ENCODE measurements at regions not wholly inside any gene's neighbourhood (a gene's known extent, or its start where the extent isn't known, plus 50 kb on each side); places are given as distances from the start of the nearest gene placed in this dataset.
"Not testable (repeated sequence)": the region's sequence is repeated elsewhere in the genome, so short reads cannot be mapped to it uniquely, and the experiment has no call there.

GRCh38 chr6:134748484-134748883 lies 201.4 kb downstream of the ALDH8A1 start:
- CTCF ChIA-PET: no interaction called here
- no peak overlapping the region for H3K27ac Mint-ChIP-seq
- no peaks in the 10 kb centered on the region for H3K36me3 Mint-ChIP-seq (ENCODE audit: low read depth)
- no peaks in the 10 kb centered on the region for H3K4me1 Mint-ChIP-seq
- ATAC-seq (ENCODE audit: low read depth) (no peak), DNase-seq (no peak)
- H3K4me3 Mint-ChIP-seq: no peak overlapping the region
- no peaks in the 10 kb centered on the region for H3K9me3 Mint-ChIP-seq
- intact Hi-C loops (cut with micrococcal nuclease): no loop called here
- TF ChIP-seq CTCF (IDR thresholded peaks at IDR 0.05): no peak
- H3K27me3 Mint-ChIP-seq: peaks cover 12% of the 10 kb centered on the region
- POLR2A ChIA-PET: no interaction called here

GRCh38 chr6:134747197-134747596 lies 202.7 kb downstream of the ALDH8A1 start:
- POLR2A ChIA-PET; H3K27ac Mint-ChIP-seq; CTCF ChIA-PET; ATAC-seq (ENCODE audit: low read depth); DNase-seq; H3K36me3 Mint-ChIP-seq (ENCODE audit: low read depth); H3K4me3 Mint-ChIP-seq; H3K4me1 Mint-ChIP-seq; H3K9me3 Mint-ChIP-seq; intact Hi-C loops (cut with micrococcal nuclease): not testable (repeated sequence)
- H3K27me3 Mint-ChIP-seq: peaks cover 12% of the 10 kb centered on the region

- POLR2A ChIA-PET: no interaction called here
- TF ChIP-seq CTCF (IDR thresholded peaks at IDR 0.05): no peak
- Mint-ChIP-seq H3K27ac (no peak overlapping the region), H3K4me3 (no peak overlapping the region), H3K36me3 (ENCODE audit: low read depth) (no peaks in the 10 kb centered on the region), H3K4me1 (no peaks in the 10 kb centered on the region), H3K27me3 (peaks cover 14% of the 10 kb centered on the region), H3K9me3 (no peaks in the 10 kb centered on the region)
- ATAC-seq (ENCODE audit: low read depth) (no peak), DNase-seq (no peak)
- CTCF ChIA-PET: no interaction called here
- intact Hi-C loops (cut with micrococcal nuclease): no loop called here
Measured at GRCh38 chr6:134746140-134746539, 203.8 kb downstream of the ALDH8A1 start.

- H3K4me1 Mint-ChIP-seq; H3K27ac Mint-ChIP-seq; H3K9me3 Mint-ChIP-seq; POLR2A ChIA-PET; ATAC-seq (ENCODE audit: low read depth); intact Hi-C loops (cut with micrococcal nuclease); DNase-seq; H3K4me3 Mint-ChIP-seq; H3K36me3 Mint-ChIP-seq (ENCODE audit: low read depth); CTCF ChIA-PET: not testable (repeated sequence)
- H3K27me3 Mint-ChIP-seq: peaks cover 12% of the 10 kb centered on the region
Measured at GRCh38 chr6:134745192-134745591, 204.7 kb downstream of the ALDH8A1 start.

- intact Hi-C loops (cut with micrococcal nuclease): no loop called here
- POLR2A ChIA-PET: no interaction called here
- Mint-ChIP-seq H3K4me3 (no peak overlapping the region), H3K4me1 (no peaks in the 10 kb centered on the region), H3K27ac (no peak overlapping the region), H3K9me3 (no peaks in the 10 kb centered on the region), H3K36me3 (ENCODE audit: low read depth) (no peaks in the 10 kb centered on the region), H3K27me3 (peaks cover 12% of the 10 kb centered on the region)
- CTCF ChIA-PET: no interaction called here
- ATAC-seq (ENCODE audit: low read depth): no peak
- TF ChIP-seq CTCF (IDR thresholded peaks at IDR 0.05): no peak
- no peak for DNase-seq
Measured at GRCh38 chr6:134744301-134744700, 205.6 kb downstream of the ALDH8A1 start.

GRCh38 chr6:134741200-134741536 lies 208.7 kb downstream of the ALDH8A1 start:
- Mint-ChIP-seq H3K9me3 (no peaks in the 10 kb centered on the region), H3K4me3 (no peak overlapping the region), H3K36me3 (ENCODE audit: low read depth) (no peaks in the 10 kb centered on the region), H3K27ac (no peak overlapping the region), H3K4me1 (no peaks in the 10 kb centered on the region), H3K27me3 (peaks cover 9% of the 10 kb centered on the region)
- ATAC-seq (ENCODE audit: low read depth) (no peak), DNase-seq (no peak)
- CTCF ChIA-PET: no interaction called here
- POLR2A ChIA-PET: no interaction called here
- TF ChIP-seq CTCF (IDR thresholded peaks at IDR 0.05): no peak
- intact Hi-C loops (cut with micrococcal nuclease): no loop called here
